IMR-90 (cell line): ENCODE measurements at regions not wholly inside any gene's neighbourhood (a gene's known extent, or its start where the extent isn't known, plus 50 kb on each side); places are given as distances from the start of the nearest gene placed in this dataset.

Experiments
- ATAC-seq: fragments of 200-7000 bp; cut with Tn5 transposase; 2 replicates; pipeline ENCODE4 v1.9.1; 2020; ENCODE audit warnings: low read depth, mild to moderate bottlenecking, moderate library complexity
- BruUV-seq: library from RNA; stranded (reverse); fragments of 400-500 nt; replicated peaks from 2 replicates; lab custom pipeline; 2021; lab: Mats Ljungman, UMichigan
- CTCF ChIA-PET: fragments of 300-600 bp; formaldehyde crosslinking; extraction: SDS; loops from one replicate; lab custom pipeline; 2021; ENCODE audit warnings: antibody characterized with exemption; lab: Yijun Ruan, JAX
- POLR2A ChIA-PET: fragments of 300-600 bp; sonication (Branson Sonifier 250); formaldehyde crosslinking; loops from one replicate; lab custom pipeline; 2022; ENCODE audit warnings: antibody characterized with exemption; ENCODE audit not compliant: unreplicated experiment; lab: Charles Lee
- DNase-seq: peaks from one replicate; pipeline ENCODE4 v3.0.0; 2013
- H2AFZ ChIP-seq: replicated peaks from 2 replicates; pipeline ENCODE3; 2013; ENCODE audit warnings: low read length, mild to moderate bottlenecking; ENCODE audit not compliant: poor library complexity
- H2AK5ac ChIP-seq: 2 replicates; pipeline ENCODE4 v1.6.1; 2013; ENCODE audit warnings: low read depth, low read length, inconsistent platforms
- H2AK9ac ChIP-seq: replicated peaks from 2 replicates; pipeline ENCODE3; 2013; ENCODE audit warnings: mild to moderate bottlenecking, low read depth, low read length, moderate library complexity; ENCODE audit not compliant: poor library complexity
- H2BK120ac ChIP-seq: 2 replicates; pipeline ENCODE4 v1.6.1; 2013; ENCODE audit warnings: low read depth, low read length, inconsistent platforms
- H2BK15ac ChIP-seq: 3 replicates; pipeline ENCODE4 v1.6.1; 2013; ENCODE audit warnings: low read depth, low read length, inconsistent platforms
- H2BK20ac ChIP-seq: 2 replicates; pipeline ENCODE4 v1.6.1; 2013; ENCODE audit warnings: low read depth, mild to moderate bottlenecking, inconsistent platforms, low read length, moderate library complexity
- H2BK5ac ChIP-seq: 2 replicates; pipeline ENCODE4 v1.6.1; 2013; ENCODE audit warnings: mild to moderate bottlenecking, low read depth, low read length, inconsistent platforms; ENCODE audit not compliant: poor library complexity, severe bottlenecking
- H3K14ac ChIP-seq: replicated peaks from 2 replicates; pipeline ENCODE4 v1.6.1; 2013; ENCODE audit warnings: low read depth, low read length, inconsistent platforms
- H3K18ac ChIP-seq: 2 replicates; pipeline ENCODE4 v1.6.1; 2013; ENCODE audit warnings: low read depth, low read length, control low read depth
- H3K23ac ChIP-seq: 2 replicates; pipeline ENCODE4 v1.6.1; 2013; ENCODE audit warnings: low read depth, low read length, inconsistent platforms
- H3K27ac ChIP-seq: 2 replicates; pipeline ENCODE4 v1.5.1; 2013; ENCODE audit warnings: mild to moderate bottlenecking, control low read depth, low read length; ENCODE audit not compliant: insufficient read depth
- H3K27me3 ChIP-seq: 2 replicates; pipeline ENCODE4 v1.6.1; 2013; ENCODE audit warnings: low read length; ENCODE audit not compliant: control insufficient read depth, insufficient read depth
- H3K36me3 ChIP-seq: 2 replicates; pipeline ENCODE4 v1.6.1; 2013; ENCODE audit warnings: low read length, mixed read lengths; ENCODE audit not compliant: control insufficient read depth, insufficient read depth
- H3K4ac ChIP-seq: 2 replicates; pipeline ENCODE4 v1.6.1; 2013; ENCODE audit warnings: low read depth, low read length, inconsistent platforms
- H3K4me1 ChIP-seq: 2 replicates; pipeline ENCODE4 v1.6.1; 2013; ENCODE audit warnings: low read length, mixed read lengths; ENCODE audit not compliant: control insufficient read depth, insufficient read depth
- H3K4me2 ChIP-seq: 2 replicates; pipeline ENCODE4 v1.6.1; 2013; ENCODE audit warnings: low read depth, mild to moderate bottlenecking, control low read depth, low read length, moderate library complexity
- H3K4me3 ChIP-seq: 2 replicates; pipeline ENCODE4 v1.5.1; 2013; ENCODE audit warnings: low read depth, mild to moderate bottlenecking, control low read depth, low read length, moderate library complexity; ENCODE audit not compliant: insufficient read depth
- H3K56ac ChIP-seq: 2 replicates; pipeline ENCODE4 v1.6.1; 2013; ENCODE audit warnings: low read length, inconsistent platforms; ENCODE audit not compliant: insufficient read depth; ENCODE audit errors: extremely low read depth
- H3K79me1 ChIP-seq, 2 experiments: 2 replicates each; pipeline ENCODE4 v1.6.1; 2013; ENCODE audit warnings: low read length in 2 of 2, inconsistent platforms in 1 of 2, low read depth in 1 of 2
- H3K9ac ChIP-seq: 2 replicates; pipeline ENCODE4 v1.6.1; 2013; ENCODE audit warnings: low read depth, low read length, control low read depth
- H3K9me1 ChIP-seq: 2 replicates; pipeline ENCODE4 v1.6.1; 2013; ENCODE audit warnings: low read length, inconsistent platforms; ENCODE audit not compliant: insufficient read depth
- H3K9me3 ChIP-seq: 2 replicates; pipeline ENCODE4 v1.6.1; 2013; ENCODE audit warnings: low read length; ENCODE audit not compliant: control insufficient read depth, insufficient read depth
- H4K20me1 ChIP-seq: 2 replicates; pipeline ENCODE4 v1.6.1; 2013; ENCODE audit warnings: low read length, inconsistent platforms; ENCODE audit not compliant: insufficient read depth
- H4K5ac ChIP-seq: 2 replicates; pipeline ENCODE4 v1.6.1; 2013; ENCODE audit warnings: mild to moderate bottlenecking, low read depth, low read length, control low read depth
- H4K8ac ChIP-seq, 2 experiments: 2 replicates each; pipeline ENCODE4 v1.6.1; 2013; ENCODE audit warnings: low read depth in 2 of 2, low read length in 2 of 2, control low read depth in 1 of 2, inconsistent platforms in 1 of 2
- H4K91ac ChIP-seq: 2 replicates; pipeline ENCODE4 v1.6.1; 2013; ENCODE audit warnings: low read depth, low read length, inconsistent platforms; ENCODE audit not compliant: insufficient read depth
- CEBPB ChIP-seq: IDR thresholded peaks from 2 replicates; pipeline ENCODE4 v1.6.1; 2012; ENCODE audit warnings: low read depth, low read length, improper control_type of control experiment
- CHD1 ChIP-seq: IDR thresholded peaks from 2 replicates; pipeline ENCODE4 v1.6.1; 2012; ENCODE audit warnings: low read depth, low read length, improper control_type of control experiment
- FOS ChIP-seq: fragments of 150-350 bp; IDR thresholded peaks from 2 replicates; pipeline ENCODE4 v1.6.1; 2016; ENCODE audit warnings: low read depth, low read length
- MAZ ChIP-seq: IDR thresholded peaks from 2 replicates; pipeline ENCODE4 v1.6.1; 2012; ENCODE audit warnings: low read depth, mild to moderate bottlenecking, low read length, improper control_type of control experiment, moderate library complexity, borderline replicate concordance
- MXI1 ChIP-seq: IDR thresholded peaks from 2 replicates; pipeline ENCODE4 v1.6.1; 2012; ENCODE audit warnings: low read depth, mild to moderate bottlenecking, low read length, moderate library complexity, borderline replicate concordance
- NFE2L2 ChIP-seq: fragments of 150-350 bp; IDR thresholded peaks from 2 replicates; pipeline ENCODE4 v1.6.1; 2016; ENCODE audit warnings: low read depth, mild to moderate bottlenecking, low read length
- POLR2A ChIP-seq: IDR thresholded peaks from 2 replicates; pipeline ENCODE4 v1.6.1; 2012; ENCODE audit warnings: mild to moderate bottlenecking, low read depth, low read length
- RCOR1 ChIP-seq: IDR thresholded peaks from 2 replicates; pipeline ENCODE4 v1.6.1; 2012; ENCODE audit warnings: mild to moderate bottlenecking, low read length, improper control_type of control experiment; ENCODE audit not compliant: insufficient replicate concordance
- SMC3 ChIP-seq: fragments of 150-350 bp; IDR thresholded peaks from 2 replicates; pipeline ENCODE4 v1.6.1; 2016; ENCODE audit warnings: low read depth, mild to moderate bottlenecking, antibody characterized with exemption, low read length, moderate library complexity
- WGBS, 2 experiments: methylation state at CpG; one replicate each; pipeline versions ENCODE4 v1.1.5 to v1.1.7; 2013; ENCODE audit warnings: missing lambda C conversion rate in 2 of 2; ENCODE audit not compliant: insufficient read length in 1 of 2; ENCODE audit errors: extremely low coverage in 2 of 2; 5-methylcytosine and 5-hydroxymethylcytosine counted together
- dilution Hi-C: fragments of 300-500 bp; cut with HindIII; formaldehyde crosslinking; loops from one replicate; pipeline ENCODE4 v1.14.3; 2018; ENCODE audit warnings: low sequenced_read_pairs; ENCODE audit not compliant: unreplicated experiment
- in situ Hi-C: fragments of 300-500 bp; cut with MboI; formaldehyde crosslinking; loops from 3 replicates; pipeline ENCODE4 v1.14.3; 2019; ENCODE audit warnings: low sequenced_read_pairs, inconsistent platforms, mixed read lengths
- intact Hi-C: fragments of 100-400 bp; cut with micrococcal nuclease; formaldehyde crosslinking; loops from 2 replicates; pipeline ENCODE4 v1.10.0; 2022
- TF ChIP-seq, protein P1 (sequence below): fragments of 150-350 bp; IDR thresholded peaks from 2 replicates; pipeline ENCODE4 v1.6.1; 2016; ENCODE audit warnings: low read depth, mild to moderate bottlenecking, low read length, moderate library complexity, borderline replicate concordance
- TF ChIP-seq, protein P2 (sequence below): conservative IDR thresholded peaks from 2 replicates; pipeline ENCODE4 v1.5.1; 2012; ENCODE audit warnings: mild to moderate bottlenecking, low read depth, low read length, improper control_type of control experiment

DNA sequence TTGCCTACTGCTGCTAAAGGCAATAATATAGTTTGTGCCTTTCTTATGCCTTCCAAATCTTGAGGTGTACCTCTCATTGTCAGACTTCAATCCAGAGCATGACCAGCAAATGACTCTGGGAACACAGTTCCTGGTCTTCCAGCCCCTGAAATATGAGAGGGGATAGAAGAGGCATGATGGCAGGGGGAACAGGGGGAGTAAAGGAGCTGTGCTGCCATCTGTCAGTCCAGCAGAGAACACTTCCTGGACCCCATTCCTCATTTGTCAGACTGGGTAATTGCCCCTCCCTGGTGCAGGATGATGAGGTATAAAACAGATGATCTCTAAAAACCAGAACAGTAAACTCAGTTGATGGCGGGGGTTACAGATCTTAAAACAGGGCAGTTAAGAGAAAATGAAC is 618.7 kb downstream of the DIAPH3 start:
- H3K4ac ChIP-seq: no peak overlapping the region
- no peak overlapping the region for H4K91ac ChIP-seq
- H3K79me1 ChIP-seq: no peaks in the 10 kb centered on the region
- no peak overlapping the region for H2BK5ac ChIP-seq
- H3K9me3 ChIP-seq: no peaks in the 10 kb centered on the region
- no peaks in the 10 kb centered on the region for H3K36me3 ChIP-seq
- H3K18ac ChIP-seq: no peak overlapping the region
- H3K4me1 ChIP-seq: no peaks in the 10 kb centered on the region
- H2BK15ac ChIP-seq: no peak overlapping the region
- H2BK120ac ChIP-seq: no peak overlapping the region
- H3K27ac ChIP-seq: no peak overlapping the region
- H2AK5ac ChIP-seq: no peak overlapping the region
- CTCF ChIA-PET: no interaction called here
- H3K9me1 ChIP-seq: no peaks in the 10 kb centered on the region
- H2AK9ac ChIP-seq: no peak overlapping the region
- no peaks in the 10 kb centered on the region; the same call in 1 of the 2 replicates for H3K27me3 ChIP-seq
- intact Hi-C loops (no loop called here), in situ Hi-C loops (no loop called here), dilution Hi-C loops (no loop called here)
- BruUV-seq: no TSS peak
- H4K5ac ChIP-seq: no peak overlapping the region
- WGBS, 2 experiments: no CpG with 5 or more reads among the region's 1 CpG
- no peak overlapping the region for H3K9ac ChIP-seq
- TF ChIP-seq SMC3 (no peak), RCOR1 (no peak), MAZ (no peak), CHD1 (no peak), MXI1 (no peak), FOS (no peak), NFE2L2 (no peak), POLR2A (no peak), CEBPB (no peak)
- TF ChIP-seq, protein P1, sequence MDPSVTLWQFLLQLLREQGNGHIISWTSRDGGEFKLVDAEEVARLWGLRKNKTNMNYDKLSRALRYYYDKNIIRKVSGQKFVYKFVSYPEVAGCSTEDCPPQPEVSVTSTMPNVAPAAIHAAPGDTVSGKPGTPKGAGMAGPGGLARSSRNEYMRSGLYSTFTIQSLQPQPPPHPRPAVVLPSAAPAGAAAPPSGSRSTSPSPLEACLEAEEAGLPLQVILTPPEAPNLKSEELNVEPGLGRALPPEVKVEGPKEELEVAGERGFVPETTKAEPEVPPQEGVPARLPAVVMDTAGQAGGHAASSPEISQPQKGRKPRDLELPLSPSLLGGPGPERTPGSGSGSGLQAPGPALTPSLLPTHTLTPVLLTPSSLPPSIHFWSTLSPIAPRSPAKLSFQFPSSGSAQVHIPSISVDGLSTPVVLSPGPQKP: no peak
- TF ChIP-seq, protein P2, sequence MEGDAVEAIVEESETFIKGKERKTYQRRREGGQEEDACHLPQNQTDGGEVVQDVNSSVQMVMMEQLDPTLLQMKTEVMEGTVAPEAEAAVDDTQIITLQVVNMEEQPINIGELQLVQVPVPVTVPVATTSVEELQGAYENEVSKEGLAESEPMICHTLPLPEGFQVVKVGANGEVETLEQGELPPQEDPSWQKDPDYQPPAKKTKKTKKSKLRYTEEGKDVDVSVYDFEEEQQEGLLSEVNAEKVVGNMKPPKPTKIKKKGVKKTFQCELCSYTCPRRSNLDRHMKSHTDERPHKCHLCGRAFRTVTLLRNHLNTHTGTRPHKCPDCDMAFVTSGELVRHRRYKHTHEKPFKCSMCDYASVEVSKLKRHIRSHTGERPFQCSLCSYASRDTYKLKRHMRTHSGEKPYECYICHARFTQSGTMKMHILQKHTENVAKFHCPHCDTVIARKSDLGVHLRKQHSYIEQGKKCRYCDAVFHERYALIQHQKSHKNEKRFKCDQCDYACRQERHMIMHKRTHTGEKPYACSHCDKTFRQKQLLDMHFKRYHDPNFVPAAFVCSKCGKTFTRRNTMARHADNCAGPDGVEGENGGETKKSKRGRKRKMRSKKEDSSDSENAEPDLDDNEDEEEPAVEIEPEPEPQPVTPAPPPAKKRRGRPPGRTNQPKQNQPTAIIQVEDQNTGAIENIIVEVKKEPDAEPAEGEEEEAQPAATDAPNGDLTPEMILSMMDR: no peak
- POLR2A ChIA-PET: no interaction called here
- H2BK20ac ChIP-seq: no peak overlapping the region
- H3K14ac ChIP-seq: no peak overlapping the region
- ATAC-seq (no peak), DNase-seq (no peak)
- H3K4me2 ChIP-seq: no peak overlapping the region
- no peak overlapping the region for H2AFZ ChIP-seq
- no peak overlapping the region for H3K23ac ChIP-seq
- H4K20me1 ChIP-seq: no peaks in the 10 kb centered on the region
- H3K56ac ChIP-seq: no peak overlapping the region
- H3K4me3 ChIP-seq: no peak overlapping the region
- H4K8ac ChIP-seq: no peak overlapping the region
